Esophagus muscularis mucosa (tissue), 4 donors: ENCODE measurements at regions not wholly inside any gene's neighbourhood (a gene's known extent, or its start where the extent isn't known, plus 50 kb on each side); places are given as distances from the start of the nearest gene placed in this dataset.

ENCODE experiments used
- DNase-seq: peaks from one replicate; pipeline ENCODE4 v3.0.0-alpha.2; 2017; ENCODE audit errors: extremely low spot score
- H3K27ac ChIP-seq, 4 donors: fragments of 200-600 bp; sonication (generic); replicated peaks in 1 of 4; 1 replicate in 3 of 4; 2 replicates in 1 of 4; pipeline ENCODE4 v1.5.1; 2016 to 2019; ENCODE audit warnings: mild to moderate bottlenecking in 1 of 4
- H3K27me3 ChIP-seq, 4 donors: fragments of 200-600 bp; sonication (generic); one replicate each; pipeline versions ENCODE4 v1.5.1 to v1.6.0; 2016 to 2019
- H3K36me3 ChIP-seq, 4 donors: fragments of 200-600 bp; sonication (generic); one replicate each; pipeline ENCODE4 v1.5.1; 2016 to 2019
- H3K4me1 ChIP-seq, 4 donors: fragments of 200-600 bp; sonication (generic); one replicate each; pipeline ENCODE4 v1.5.1; 2016 to 2019
- H3K4me3 ChIP-seq, 4 donors: fragments of 200-600 bp; sonication (generic); 1 replicate in 2 of 4; 2 replicates in 2 of 4; pipeline ENCODE4 v1.5.1; 2016 to 2019; ENCODE audit warnings: mild to moderate bottlenecking in 4 of 4, moderate library complexity in 1 of 4
- H3K9me3 ChIP-seq, 4 donors: fragments of 200-600 bp; sonication (generic); 1 replicate in 3 of 4; 2 replicates in 1 of 4; pipeline ENCODE4 v1.5.1; 2016 to 2019
- EP300 ChIP-seq: sonication (generic); formaldehyde crosslinking; IDR thresholded peaks from one replicate; pipeline ENCODE4 v1.6.1; 2017; ENCODE audit warnings: antibody characterized with exemption
- POLR2A ChIP-seq: fragments of 450-650 bp; IDR thresholded peaks from one replicate; pipeline ENCODE4 v1.6.1; 2017; ENCODE audit warnings: antibody characterized with exemption, moderate library complexity, mild to moderate bottlenecking, low read depth
- POLR2AphosphoS5 ChIP-seq, 2 donors: sonication (generic); formaldehyde crosslinking; IDR thresholded peaks; one replicate each; pipeline ENCODE4 v1.6.1; 2017; ENCODE audit warnings: antibody characterized with exemption in 2 of 2
- WGBS: methylation state at CpG from one replicate; pipeline ENCODE4 v1.1.5; 2018; 5-methylcytosine and 5-hydroxymethylcytosine counted together
- intact Hi-C: fragments of 100-400 bp; cut with DNase I; formaldehyde crosslinking; loops from one replicate; pipeline ENCODE4 v1.15.1; 2023
- TF ChIP-seq, protein P1 (sequence below), 3 experiments: fragments of 200-600 bp in 2 of 3; fragments of 450-650 bp in 1 of 3; sonication (generic) in 2 of 3; IDR thresholded peaks; one replicate each; pipeline ENCODE4 v1.5.1; 2017 to 2019; ENCODE audit warnings: antibody characterized with exemption in 3 of 3, mild to moderate bottlenecking in 2 of 3, moderate library complexity in 1 of 3

DNA sequence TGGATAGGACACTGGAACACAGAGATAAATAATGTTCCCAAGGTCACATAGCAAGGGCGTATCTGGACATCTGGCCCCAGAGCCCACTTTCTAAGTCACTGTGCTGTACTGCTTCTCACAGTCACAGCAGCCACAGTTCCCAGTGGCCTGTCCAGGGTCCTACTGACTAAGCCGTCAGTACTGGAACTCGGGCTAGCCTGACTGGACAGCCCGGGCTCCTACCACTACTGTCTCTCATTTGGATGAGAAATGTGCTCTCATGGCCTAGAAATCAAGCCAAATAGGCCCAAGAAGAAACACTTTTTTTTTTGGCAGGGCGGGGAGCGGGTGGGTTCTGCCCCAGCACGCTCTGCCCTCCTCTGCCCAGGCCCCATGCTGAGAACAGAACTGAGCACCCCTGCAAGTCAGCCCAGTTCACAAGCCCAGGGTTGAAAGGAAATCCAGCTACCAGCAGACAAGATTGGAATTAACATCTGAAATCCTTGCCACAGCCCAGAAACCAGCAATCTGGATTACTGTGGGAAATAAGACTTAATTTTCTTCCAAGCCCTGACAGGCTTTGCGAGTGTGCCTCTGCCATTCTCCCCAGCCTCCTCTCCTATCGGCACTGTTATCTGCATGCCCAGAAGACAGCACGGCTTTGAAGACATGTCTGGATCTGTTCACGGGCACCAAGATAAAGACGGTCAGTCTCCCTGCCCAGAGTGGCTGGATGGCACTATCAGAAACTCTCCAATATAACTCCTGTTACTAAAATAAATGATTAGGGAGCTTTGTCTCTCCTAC is 182.9 kb upstream of the NCAM1 start:
- TF ChIP-seq POLR2AphosphoS5 (IDR thresholded peaks at IDR 0.05) (no peak), POLR2A (no peak), EP300 (no peak)
- TF ChIP-seq, protein P1, sequence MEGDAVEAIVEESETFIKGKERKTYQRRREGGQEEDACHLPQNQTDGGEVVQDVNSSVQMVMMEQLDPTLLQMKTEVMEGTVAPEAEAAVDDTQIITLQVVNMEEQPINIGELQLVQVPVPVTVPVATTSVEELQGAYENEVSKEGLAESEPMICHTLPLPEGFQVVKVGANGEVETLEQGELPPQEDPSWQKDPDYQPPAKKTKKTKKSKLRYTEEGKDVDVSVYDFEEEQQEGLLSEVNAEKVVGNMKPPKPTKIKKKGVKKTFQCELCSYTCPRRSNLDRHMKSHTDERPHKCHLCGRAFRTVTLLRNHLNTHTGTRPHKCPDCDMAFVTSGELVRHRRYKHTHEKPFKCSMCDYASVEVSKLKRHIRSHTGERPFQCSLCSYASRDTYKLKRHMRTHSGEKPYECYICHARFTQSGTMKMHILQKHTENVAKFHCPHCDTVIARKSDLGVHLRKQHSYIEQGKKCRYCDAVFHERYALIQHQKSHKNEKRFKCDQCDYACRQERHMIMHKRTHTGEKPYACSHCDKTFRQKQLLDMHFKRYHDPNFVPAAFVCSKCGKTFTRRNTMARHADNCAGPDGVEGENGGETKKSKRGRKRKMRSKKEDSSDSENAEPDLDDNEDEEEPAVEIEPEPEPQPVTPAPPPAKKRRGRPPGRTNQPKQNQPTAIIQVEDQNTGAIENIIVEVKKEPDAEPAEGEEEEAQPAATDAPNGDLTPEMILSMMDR (IDR thresholded peaks at IDR 0.05): no peak
- no peak overlapping the region for H3K4me3 ChIP-seq
- no peak overlapping the region for H3K27ac ChIP-seq
- DNase-seq: no peak
- H3K36me3 ChIP-seq: no peaks in the 10 kb centered on the region
- WGBS: 92% methylated on average over 11 of the region's 12 CpGs
- peaks cover 0 to 10% (median 2%) of the 10 kb centered on the region in 4 donors for H3K4me1 ChIP-seq
- no peaks in the 10 kb centered on the region for H3K9me3 ChIP-seq
- intact Hi-C loops: no loop called here
- H3K27me3 ChIP-seq: no peaks in the 10 kb centered on the region

DNA sequence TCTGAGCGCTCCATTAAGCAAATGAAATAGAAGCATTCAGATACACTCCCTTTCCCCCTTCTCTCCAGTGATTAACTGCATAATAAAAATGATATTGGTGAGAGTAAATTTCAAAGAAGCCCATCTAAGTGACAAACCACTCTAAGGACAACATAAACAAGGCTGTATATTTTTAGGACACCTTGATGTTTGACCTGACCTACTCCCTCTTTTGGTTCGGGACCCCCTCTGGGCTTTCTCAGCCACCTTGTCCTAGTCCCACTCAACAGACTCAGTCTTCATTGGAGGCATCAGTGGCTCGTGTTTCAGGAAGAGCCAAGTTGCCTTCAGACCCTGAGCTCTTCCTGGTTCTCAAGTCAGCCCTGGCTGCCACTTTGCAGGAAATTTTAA is 182.3 kb upstream of the NCAM1 start:
- no peaks in the 10 kb centered on the region for H3K27me3 ChIP-seq
- no peaks in the 10 kb centered on the region for H3K9me3 ChIP-seq
- DNase-seq: no peak
- 83% methylated on average over 3 of the region's 3 CpGs for WGBS
- intact Hi-C loops: no loop called here
- TF ChIP-seq POLR2A: no peak
- TF ChIP-seq, protein P1 (IDR thresholded peaks at IDR 0.05): no peak
- no peak for TF ChIP-seq POLR2AphosphoS5 (IDR thresholded peaks at IDR 0.05)
- TF ChIP-seq EP300: no peak
- no peak overlapping the region for H3K27ac ChIP-seq
- H3K36me3 ChIP-seq: no peaks in the 10 kb centered on the region
- H3K4me3 ChIP-seq: no peak overlapping the region
- H3K4me1 ChIP-seq: peaks cover 2 to 10% (median 3%) of the 10 kb centered on the region in 4 donors

- intact Hi-C loops: no loop called here
- no peak overlapping the region for H3K27ac ChIP-seq
These were observed 180.7 kb upstream of the NCAM1 start for GRCh38 chr11:112780351-112781087.

GRCh38 chr11:112783945-112784322 is 177.3 kb upstream of the NCAM1 start:
- H3K9me3 ChIP-seq: no peaks in the 10 kb centered on the region
- peaks cover 28 to 36% (median 36%) of the 10 kb centered on the region in 4 donors for H3K4me1 ChIP-seq
- H3K36me3 ChIP-seq: no peaks in the 10 kb centered on the region
- intact Hi-C loops: no loop called here
- peak overlapping the region in 1 of 4 donors; percentile 19 for H3K4me3 ChIP-seq
- WGBS: 86% methylated on average over 4 of the region's 4 CpGs
- DNase-seq: no peak
- TF ChIP-seq POLR2AphosphoS5 (IDR thresholded peaks at IDR 0.05) (no peak), POLR2A (no peak), EP300 (no peak)
- TF ChIP-seq, protein P1 (IDR thresholded peaks at IDR 0.05): no peak
- no peaks in the 10 kb centered on the region for H3K27me3 ChIP-seq
- peak overlapping the region in 3 of 4 donors; percentile 31 to 76 (median 42) for H3K27ac ChIP-seq

More at GRCh38 chr11:112780351-112781087, 180.7 kb upstream of the NCAM1 start:
- TF ChIP-seq, protein P1 (IDR thresholded peaks at IDR 0.05): no peak
- TF ChIP-seq POLR2AphosphoS5 (IDR thresholded peaks at IDR 0.05) (no peak), POLR2A (no peak), EP300 (no peak)
- Histone ChIP-seq H3K4me3 (no peak overlapping the region), H3K9me3 (no peaks in the 10 kb centered on the region), H3K36me3 (no peaks in the 10 kb centered on the region), H3K27me3 (no peaks in the 10 kb centered on the region), H3K4me1 (peaks cover 18 to 25% (median 20%) of the 10 kb centered on the region in 4 donors)
- no peak for DNase-seq
- 82% methylated on average over 15 of the region's 19 CpGs for WGBS
